ENCODE measurements at regions not wholly inside any gene's neighbourhood (a gene's known extent, or its start where the extent isn't known, plus 50 kb on each side); places are given as distances from the start of the nearest gene placed in this dataset.

DNA sequence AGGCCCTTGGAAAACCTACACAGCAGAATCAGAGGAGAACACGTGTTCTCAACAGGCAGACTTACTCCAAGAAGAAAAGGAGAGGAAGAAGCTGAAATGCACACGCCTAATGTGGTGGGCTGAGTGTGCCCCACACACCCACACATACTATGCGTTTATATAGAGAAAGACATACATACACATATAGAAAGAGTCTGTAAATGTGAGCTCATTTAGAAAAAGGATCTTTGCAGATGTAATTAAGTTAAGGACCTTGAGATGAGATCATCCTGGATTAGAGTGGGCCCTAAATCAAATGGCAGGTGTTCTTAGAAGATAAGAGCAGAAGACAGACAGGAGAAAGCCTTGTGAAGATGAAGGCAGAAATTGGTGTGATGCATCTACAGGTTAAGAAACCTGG, 87.2 kb upstream of the KLF3 start:
- TF ChIP-seq, protein P1, sequence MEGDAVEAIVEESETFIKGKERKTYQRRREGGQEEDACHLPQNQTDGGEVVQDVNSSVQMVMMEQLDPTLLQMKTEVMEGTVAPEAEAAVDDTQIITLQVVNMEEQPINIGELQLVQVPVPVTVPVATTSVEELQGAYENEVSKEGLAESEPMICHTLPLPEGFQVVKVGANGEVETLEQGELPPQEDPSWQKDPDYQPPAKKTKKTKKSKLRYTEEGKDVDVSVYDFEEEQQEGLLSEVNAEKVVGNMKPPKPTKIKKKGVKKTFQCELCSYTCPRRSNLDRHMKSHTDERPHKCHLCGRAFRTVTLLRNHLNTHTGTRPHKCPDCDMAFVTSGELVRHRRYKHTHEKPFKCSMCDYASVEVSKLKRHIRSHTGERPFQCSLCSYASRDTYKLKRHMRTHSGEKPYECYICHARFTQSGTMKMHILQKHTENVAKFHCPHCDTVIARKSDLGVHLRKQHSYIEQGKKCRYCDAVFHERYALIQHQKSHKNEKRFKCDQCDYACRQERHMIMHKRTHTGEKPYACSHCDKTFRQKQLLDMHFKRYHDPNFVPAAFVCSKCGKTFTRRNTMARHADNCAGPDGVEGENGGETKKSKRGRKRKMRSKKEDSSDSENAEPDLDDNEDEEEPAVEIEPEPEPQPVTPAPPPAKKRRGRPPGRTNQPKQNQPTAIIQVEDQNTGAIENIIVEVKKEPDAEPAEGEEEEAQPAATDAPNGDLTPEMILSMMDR (IDR thresholded peaks at IDR 0.05), result no peak
- TF ChIP-seq POLR2A (IDR thresholded peaks at IDR 0.05), result no peak

Data from Peyer's patch (tissue), 4 donors.